NCI-H345 treated with DMSO at 0.1 percent for 48 hours (cell line): ENCODE measurements at regions not wholly inside any gene's neighbourhood (a gene's known extent, or its start where the extent isn't known, plus 50 kb on each side); places are given as distances from the start of the nearest gene placed in this dataset.

Experiments
- DNase-seq: peaks from one replicate; lab custom pipeline; 2025; ENCODE audit not compliant: unreplicated experiment; lab: John Stamatoyannopoulos, UW

DNA sequence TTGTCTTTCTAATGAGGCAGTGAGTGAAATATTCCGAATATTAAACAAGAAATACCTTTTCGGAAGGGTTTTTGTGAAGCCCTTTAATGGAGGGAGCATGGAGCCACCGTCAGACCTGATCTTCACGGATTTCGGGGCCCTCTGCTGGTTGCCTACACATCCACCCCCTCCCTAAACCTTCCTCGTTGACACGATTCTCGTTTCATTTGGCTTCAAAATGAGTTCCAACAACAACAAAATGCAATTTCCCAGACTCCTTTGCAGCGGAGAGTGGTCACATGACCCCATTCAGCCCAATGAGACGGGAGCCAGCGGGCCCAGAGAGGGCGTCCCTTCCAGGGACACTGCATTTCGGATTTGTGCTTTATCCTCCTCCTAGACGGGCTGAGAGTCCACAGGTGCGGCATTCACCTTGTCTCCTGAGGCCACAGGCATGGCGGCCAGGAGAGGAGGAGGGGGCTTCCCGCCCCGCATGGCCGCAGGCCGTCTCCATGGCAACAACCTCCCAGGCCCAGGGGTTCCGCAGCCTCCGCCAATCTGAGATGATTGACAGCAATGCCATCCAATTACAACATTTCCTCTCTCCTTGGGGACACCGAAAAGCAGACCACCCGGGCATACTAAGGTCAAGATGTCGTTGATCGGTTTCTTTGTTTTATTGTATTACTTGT is 259.8 kb downstream of the C16orf95 start:
- DNase-seq = no peak

DNA sequence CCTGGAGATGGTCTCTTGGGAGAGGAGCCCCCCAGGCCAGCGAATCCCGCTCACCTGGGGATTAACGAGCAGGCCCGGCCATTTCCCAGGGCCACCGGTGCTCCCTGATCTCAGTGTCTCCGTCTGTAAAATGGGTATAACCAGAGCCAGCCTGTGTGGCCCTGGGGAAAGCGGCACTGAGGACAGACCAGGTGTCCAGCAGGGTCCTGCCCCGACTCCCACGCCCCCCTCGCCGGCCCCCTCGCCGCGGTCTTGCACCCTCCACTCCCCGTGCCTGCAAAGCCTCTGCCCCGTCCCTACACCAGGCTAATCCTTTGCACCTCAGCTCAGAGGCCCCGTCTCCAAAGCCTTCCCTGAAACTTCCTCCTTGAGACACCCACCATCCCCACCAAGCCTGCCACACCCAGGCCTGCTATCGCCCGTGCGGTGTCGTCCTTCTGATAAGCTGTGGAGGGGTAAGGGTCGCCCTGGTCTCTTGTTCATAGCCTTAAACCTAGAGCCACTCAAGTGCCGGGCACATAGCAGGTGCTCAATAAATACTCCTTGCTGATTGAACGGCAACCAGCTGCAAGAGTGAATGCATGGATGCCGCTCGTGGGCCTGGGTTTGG is 259.1 kb downstream of the C16orf95 start:
- no peak for DNase-seq

DNA sequence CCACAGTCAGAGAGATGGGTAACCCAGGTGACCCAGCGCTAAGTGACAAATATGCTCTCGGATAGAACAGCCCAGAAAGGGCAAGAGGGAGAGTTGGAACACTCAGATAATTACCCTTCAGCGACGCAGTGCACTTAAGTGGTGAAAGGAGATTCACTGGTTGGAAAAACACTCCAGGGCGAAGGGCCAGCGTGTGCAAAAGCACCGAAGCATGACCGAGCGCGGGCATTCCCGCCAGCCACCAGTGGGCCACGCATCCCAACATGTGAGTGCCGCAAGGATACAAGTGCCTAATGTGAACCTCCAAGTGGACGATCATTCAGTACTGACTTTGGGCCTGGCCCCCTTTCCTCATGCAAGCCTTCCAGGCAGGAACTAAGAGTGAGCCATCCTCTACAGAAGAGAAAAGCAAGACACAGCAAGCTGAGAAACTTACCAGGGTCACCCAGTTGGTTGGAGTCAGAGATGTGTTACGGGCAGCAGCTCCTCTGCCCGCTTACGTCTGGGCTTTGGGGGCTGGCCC is 258.4 kb downstream of the C16orf95 start:
- no peak for DNase-seq

DNA sequence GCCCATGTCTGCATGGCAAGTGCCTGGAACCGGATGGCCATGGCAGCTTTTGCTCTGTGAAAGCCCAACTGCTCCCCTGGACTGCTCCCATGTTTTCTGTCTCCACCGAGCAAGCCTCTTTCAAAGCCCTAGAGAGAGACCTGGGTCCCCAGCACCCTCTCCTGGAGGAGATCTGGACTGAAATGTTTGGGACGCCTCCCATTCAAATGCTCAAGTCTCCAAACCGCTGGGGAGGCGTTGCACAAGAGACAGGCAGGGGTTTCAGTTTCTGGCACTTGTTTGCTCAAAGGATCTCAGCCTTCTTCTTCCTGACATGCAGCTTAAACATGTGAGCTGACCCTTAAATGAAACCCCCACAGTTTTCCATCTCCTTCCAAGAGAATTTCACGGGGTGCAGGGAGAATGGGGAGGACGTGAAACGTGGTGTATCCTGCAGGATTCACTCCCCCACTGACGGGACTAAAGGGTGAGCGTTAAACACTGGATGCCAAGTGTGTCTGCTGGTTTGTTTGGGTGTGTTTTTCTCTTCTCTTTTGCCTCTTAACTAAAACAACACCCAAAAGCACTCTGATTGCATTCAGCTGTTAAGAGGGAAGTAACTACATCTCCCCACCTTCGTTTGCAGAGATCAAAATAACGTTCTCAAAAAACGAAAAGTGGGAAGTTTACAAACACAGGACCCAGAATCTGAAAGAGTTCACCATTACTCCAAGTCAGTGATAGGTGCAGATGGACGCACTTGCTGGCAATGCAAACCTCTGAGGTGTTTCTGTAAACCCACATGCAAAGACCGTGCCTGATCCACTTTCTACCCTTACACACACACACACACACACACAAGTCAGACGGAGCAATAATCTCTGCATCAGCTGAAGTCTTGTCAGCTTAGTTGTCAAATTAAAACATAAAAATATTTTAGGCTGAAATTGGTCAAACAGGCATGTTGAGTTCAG is 256.9 kb downstream of the C16orf95 start:
- DNase-seq = no peak

DNA sequence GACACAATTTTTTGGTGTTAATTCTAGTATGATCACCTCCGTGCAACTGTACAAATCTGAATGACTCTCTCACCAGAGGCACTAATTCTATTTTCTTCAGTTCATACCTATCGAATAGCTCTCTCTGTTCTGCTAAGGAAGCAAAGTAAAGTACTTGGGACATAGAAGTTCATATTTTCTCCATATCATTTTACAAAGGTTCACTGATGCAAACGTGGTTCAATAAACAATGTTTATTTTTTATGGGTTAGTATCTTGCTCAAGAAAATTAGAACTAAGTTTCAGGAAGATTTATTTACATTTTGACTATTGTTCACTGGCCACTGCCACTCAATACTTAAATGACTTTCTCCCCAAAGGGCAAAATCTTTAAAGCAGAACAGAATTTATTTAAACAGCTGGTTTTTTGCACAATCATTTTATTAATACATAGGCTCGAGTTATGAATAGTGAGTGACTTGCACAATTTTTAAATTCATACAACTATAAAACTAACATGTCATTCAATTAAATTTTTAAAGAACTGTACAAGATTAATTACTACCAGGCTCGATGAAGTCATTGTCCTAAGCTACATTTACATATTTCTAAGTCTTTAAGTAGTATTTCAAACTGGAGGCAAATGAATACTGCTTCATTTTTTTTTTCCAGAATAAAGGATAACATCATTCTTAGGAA is 255.8 kb downstream of the C16orf95 start:
- DNase-seq = no peak

DNA sequence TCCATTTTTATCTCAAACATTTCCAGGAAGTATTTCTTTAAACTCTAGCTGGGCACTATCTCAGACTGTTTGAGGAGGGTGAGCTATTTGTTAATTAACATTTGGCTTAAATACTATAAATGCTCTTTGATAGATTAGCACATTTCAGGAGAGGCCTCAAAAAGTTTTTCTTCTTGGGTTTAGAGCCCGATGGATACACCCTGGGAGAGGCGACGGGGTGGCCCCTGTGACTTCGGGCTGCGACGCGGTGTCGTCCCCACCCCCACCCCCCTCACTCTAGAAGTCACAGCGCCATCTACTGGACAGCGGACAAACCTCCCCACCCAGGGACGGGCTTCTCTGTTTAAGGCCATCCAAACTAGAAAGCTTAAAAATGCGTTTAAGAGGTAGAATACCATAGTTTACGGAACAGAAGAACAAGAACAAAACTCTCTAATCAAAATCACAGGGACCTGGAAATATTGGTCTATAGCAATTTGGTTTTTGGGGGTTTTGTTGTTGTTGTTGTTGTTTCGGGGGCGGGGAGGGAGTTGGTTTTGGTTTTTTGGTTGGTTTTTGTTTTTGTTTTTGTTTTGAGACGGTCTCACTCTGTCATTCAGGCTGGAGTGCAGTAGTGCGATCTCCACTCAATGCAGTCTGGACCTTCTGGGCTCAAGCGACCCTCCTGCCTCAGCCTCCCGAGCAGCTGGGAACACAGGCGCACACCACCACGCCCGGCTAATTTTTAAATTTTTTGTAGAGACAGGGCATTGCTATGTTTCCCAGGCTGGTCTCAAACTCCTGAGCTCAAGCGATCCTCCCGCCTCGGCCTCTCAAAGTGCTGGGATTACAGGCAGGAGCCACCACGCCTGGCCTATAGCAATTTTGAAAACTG is 254.4 kb downstream of the C16orf95 start:
- peak; percentile 3 for DNase-seq

DNA sequence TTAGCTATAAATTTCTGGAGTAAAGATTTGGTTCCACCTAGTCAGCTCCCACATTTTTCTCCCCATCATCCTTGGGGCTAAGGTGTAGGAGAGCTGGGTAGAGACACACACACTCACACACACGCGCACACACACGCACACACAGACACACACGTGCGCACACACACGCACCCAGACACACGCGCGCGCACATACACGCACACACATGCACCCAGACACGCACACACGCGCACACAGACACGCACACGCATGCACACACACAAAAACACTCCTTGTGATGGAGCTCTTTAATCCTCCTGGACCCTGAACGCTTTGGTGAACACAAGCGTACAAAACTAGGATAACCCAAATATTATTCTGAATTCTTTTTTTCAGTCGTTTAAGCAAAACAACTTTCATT is 253.6 kb downstream of the C16orf95 start:
- no peak for DNase-seq

DNA sequence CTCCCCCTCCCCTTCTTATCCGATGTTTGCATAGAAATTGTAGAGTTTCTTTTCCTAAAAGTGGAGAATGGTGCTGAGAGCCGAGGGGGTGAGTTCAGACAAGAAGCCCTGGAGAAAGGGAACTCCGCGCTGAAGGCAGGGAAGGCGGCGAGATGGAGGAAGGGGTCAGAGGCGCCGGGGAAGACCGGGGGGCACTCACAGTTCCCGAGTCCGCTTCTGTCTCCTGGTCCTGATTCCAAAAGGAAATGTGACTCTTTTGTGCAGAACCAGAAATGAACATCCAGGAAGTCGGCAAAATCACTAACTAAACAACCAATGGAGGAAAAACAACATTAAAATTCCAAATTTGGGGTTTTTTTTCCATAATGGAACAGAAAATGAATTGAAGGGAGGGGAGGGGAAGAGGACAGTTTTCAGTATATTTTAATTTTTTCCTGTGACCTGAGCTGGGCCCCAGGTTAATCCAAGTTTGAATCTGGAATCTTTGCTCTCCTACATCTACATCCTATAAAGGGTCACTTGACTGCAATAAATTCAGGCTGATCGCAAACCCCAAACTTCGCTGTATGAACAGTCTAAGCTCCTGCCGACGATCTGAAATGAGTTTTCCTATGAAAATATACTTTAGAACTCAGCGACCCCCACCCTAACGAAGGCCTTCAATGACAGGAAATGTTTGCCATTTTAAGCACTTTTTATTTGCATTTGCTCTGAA is 252.3 kb downstream of the C16orf95 start:
- DNase-seq = no peak

DNA sequence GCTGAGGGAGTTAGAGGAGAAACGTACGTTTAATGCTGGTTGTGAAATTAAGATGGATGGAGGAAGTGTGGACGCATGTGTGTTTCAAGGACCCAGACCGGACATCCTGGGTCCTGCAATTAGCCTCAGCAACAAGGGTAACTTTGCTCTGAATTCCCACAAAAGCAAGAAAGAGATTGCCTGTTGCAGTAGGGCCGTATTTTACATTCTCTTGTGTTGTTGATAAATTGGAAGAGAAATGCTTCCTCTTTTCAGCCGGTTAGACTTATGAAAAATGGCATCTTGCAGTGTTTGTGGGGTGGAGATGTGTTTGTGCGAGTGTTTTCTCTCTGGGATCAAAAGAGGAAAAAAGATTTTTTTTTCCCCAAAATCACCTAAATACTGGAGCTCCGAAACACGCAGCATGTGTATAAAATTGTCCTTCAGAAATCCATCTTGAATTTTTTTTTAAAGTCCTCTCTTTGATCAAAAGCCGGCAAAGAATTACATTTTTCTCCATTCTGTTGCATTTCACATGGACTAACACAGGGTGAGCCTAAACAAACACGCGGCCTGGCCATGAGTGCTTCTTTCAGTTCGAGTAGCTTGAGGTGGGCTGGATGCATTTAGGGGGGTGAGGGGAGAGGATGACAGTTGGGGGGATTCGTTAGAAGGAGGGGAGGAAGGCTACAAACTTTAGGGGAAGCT is 251.6 kb downstream of the C16orf95 start:
- no peak for DNase-seq

DNA sequence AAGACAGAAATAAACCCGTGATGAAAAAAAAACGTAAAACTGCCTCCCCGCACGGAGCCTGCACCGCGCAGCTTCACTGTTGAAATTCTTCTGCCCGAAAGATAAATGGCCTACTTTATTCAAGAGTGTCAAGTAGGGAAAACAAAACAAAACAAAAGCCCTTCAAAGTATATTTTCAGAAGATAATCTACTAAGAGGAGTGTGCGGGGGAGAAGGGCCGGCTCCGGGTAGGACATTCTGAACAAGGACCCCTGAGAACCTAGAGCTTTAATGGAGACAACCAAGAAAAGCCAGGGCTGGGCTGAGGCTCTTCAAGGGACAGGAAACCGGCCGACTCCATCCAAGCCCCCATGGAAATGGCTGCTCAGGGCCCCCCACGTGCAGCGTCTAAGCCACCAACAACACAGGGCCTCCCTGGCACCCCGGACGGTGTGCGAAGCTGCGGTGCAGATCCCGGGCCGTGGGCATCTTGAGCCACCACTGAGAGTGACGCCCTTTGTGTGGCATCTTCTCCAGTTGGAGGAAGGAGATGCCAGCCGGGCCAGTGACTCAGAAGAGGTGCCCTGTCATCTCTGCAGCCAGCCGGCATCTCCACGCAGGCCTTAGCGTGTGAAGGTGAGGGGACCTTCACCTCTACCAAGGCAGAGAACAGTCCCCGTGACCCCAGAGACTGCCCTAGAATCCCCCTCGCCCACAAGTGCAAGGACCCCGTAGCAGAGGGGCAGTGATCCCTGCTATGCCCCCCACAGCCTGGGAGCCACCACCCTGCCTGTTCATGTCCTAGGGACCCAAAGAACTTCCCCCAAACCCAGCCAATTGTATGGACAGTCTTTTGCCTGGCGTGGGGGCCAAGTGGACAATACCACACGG is 250.8 kb downstream of the C16orf95 start:
- no peak for DNase-seq

DNA sequence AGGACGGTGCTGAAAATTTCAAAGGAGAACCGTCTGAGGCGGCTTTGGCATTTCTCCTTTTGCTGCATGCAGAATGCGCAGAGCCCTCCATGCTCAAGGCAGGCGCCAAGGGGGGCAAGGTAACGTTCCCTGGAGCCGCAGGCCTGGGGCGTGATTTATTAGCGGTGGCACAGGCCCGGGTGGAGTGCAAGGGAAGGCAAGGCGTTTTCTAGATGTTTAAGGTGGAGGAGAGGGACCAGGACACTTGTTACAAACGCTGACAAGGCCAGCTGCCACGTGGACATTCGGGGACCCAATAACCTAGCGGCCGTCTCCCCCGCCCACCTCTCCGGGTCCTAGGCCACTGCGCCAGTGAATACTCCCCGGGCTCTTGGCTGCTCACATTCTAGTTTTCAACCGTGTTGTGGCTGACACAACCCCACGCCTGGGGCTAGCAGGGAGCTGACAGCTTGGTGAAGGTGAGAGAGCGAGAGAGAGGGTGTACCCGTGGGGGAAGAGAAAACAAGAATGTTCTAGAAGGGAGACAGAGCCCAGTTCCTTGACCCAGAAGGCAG is 250.1 kb downstream of the C16orf95 start:
- DNase-seq = no peak

DNA sequence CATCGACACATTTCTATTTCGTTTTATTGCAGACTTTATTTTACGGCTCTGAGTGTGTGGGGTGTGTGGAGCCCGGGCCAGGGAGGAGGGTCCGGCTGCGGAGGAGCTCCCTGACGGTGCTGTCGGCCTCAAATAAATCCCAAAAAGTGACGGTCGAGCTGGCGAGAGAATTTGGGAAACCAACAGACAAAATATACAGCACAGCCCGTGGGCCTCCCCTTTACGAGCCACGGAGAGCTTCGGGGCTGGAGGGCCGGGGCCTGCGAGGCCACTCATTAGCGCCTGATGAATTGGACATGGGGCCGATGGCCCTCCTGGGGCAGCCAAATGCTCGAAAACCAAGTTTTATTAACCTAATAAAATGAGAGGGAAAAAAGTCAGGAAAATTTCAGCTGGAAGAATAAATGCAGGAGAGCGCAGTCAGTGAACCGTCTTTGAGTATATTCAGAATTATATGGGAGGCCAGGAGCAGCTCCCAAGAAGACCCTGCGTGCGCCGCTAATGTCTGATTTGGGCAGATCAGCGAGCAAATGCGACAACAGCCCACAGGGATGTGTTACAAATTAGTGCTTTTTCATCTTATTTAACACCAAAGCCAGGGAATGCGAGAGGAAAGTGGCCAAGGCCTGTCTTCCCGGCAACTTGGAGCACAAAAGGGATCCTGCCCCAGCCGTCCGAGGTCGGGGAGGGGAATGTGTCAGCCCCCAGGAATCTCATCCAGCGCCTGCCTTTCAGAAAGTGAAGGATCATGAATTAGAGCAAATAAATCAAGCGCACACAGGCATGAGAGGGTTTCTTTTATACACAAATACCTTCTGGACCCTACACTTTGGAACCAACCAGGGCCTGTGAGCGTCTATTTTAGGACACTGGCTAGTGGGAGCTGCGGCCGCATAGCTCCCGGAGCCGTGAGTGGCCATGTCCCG is 249.1 kb downstream of the C16orf95 start:
- DNase-seq = no peak

DNA sequence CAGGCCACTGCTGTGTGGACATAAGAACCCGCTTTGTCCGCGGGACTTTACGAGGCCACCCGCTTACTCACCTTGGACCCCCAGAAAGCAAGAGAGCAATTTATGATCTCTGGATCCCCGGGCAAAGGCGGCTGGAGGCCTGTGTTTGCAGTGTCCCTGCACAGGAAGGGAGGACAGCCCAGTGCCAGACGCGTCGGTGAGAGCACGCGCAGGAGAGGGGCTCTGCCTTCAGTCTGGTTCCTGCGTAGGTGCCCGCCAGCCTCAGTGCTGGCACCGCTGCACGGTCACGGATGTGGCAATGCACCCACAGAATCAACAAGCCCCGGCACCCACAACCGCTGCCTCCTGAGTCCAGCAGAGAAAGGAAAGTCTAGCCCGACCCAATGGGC is 248.4 kb downstream of the C16orf95 start:
- DNase-seq = no peak

DNA sequence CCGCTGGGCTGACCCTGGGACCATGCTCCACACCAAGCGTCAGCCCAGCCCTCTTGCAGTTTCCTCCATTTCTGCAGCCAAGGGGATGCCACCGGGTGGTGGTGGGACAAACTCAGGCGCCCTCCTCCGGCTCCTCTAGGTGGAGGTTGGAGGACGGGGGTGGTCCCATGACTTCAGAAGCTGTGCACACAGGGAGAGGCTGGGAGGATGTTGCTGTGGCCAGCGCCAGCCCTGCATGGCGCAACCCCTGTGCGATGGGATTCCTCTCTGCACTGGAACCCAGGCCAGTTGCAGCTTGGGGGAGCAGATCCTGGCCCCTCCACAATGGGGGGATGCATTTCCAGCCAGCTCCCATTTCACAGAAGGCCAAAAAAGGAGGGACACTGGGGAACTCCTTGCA is 246.5 kb downstream of the C16orf95 start:
- DNase-seq = no peak

DNA sequence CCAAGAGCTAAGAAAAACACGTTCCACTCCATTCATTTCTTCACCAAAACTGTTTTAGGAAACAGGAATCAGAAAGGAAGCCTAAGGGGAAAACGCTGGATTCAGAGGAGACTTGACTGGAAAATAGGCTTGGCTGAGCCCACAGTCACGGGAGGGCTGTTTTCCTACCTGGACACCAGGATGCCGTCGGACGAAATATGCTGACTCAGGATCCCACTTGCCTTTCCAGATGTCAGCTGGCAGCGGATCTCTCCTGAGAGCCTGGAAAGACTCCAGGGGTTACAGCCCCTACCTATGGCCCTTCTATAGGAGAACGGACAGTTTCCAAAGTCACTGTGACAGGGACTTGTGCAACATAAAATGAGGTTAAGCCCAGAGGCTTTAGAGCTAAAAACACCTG is 245.1 kb downstream of the C16orf95 start:
- no peak for DNase-seq

DNA sequence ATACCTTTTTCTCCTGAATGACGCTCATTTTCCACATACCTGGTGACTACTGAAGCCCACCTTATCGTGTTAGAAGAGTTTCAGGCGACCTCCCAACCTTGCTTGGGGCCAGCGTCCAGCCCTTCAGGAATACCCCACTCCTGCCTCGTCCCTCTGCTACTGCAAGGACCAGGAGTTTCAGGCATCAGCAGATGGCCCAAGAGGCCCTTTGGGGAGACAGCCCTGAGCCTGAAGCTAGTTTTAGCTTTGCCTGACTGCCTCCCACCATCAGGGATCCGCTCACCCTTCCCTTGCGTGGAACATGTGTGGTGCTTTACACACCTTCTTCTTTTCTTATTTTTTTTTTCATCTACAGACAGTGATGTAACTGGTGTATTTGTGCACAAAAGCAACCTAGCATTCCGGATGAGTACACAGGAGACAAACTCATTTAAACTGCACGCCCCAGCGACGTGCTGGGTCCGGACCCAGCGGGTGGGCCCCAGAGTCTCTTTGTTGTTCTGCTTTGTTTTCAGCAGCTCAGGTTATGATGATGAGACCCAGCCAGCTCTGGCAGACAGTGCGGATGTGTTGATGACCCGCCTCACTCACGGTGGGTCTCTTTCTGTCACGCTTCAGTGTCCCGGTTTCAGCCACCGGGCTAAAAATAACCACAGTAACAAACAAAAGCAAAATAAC is 242.4 kb downstream of the C16orf95 start:
- DNase-seq = peak; percentile 63
